HG02970 (cell line): ENCODE measurements at regions not wholly inside any gene's neighbourhood (a gene's known extent, or its start where the extent isn't known, plus 50 kb on each side); places are given as distances from the start of the nearest gene placed in this dataset.

Experiments used
- ATAC-seq: cut with Tn5 transposase; IDR thresholded peaks from one replicate; pipeline ENCODE4 v1.9.1; 2021; ENCODE audit warnings: mild to moderate bottlenecking, moderate library complexity, moderate number of reproducible peaks; ENCODE audit not compliant: unreplicated experiment, low FRiP score

- ATAC-seq = no peak
These were observed 67.6 kb downstream of the NMUR2 start for GRCh38 chr5:152337484-152337883.

GRCh38 chr5:152335461-152335860, 69.6 kb downstream of the NMUR2 start:
- ATAC-seq = no peak

GRCh38 chr5:152332716-152333460, 72.2 kb downstream of the NMUR2 start:
- no peak for ATAC-seq

GRCh38 chr5:152331718-152332117, 73.4 kb downstream of the NMUR2 start:
- no peak for ATAC-seq

- ATAC-seq = no peak
These were observed 74.1 kb downstream of the NMUR2 start for GRCh38 chr5:152331006-152331405.

- no peak for ATAC-seq
These were observed 75.3 kb downstream of the NMUR2 start for GRCh38 chr5:152329761-152330283.

GRCh38 chr5:152329207-152329606, 75.9 kb downstream of the NMUR2 start:
- no peak for ATAC-seq

- ATAC-seq = no peak
These were observed 89.1 kb downstream of the NMUR2 start for GRCh38 chr5:152315942-152316341.

- no peak for ATAC-seq
These were observed 90.8 kb downstream of the NMUR2 start for GRCh38 chr5:152314196-152314829.

GRCh38 chr5:152309926-152310450, 95.1 kb downstream of the NMUR2 start:
- no peak for ATAC-seq

- no peak for ATAC-seq
These were observed 98.7 kb downstream of the NMUR2 start for GRCh38 chr5:152306386-152306785.

GRCh38 chr5:152305525-152305924, 99.6 kb downstream of the NMUR2 start:
- ATAC-seq = no peak

- ATAC-seq = no peak
These were observed 101.2 kb downstream of the NMUR2 start for GRCh38 chr5:152303841-152304240.

- no peak for ATAC-seq
These were observed 107.2 kb downstream of the NMUR2 start for GRCh38 chr5:152297866-152298265.

- ATAC-seq = no peak
These were observed 111.9 kb downstream of the NMUR2 start for GRCh38 chr5:152293189-152293588.

- ATAC-seq = no peak
These were observed 114.9 kb downstream of the NMUR2 start for GRCh38 chr5:152290181-152290580.

GRCh38 chr5:152288917-152289595, 116.0 kb downstream of the NMUR2 start:
- ATAC-seq = no peak

- no peak for ATAC-seq
These were observed 116.6 kb downstream of the NMUR2 start for GRCh38 chr5:152288499-152288898.

GRCh38 chr5:152285764-152286163, 119.3 kb downstream of the NMUR2 start:
- ATAC-seq = no peak

- ATAC-seq = no peak
These were observed 122.7 kb downstream of the NMUR2 start for GRCh38 chr5:152282331-152282730.

GRCh38 chr5:152277936-152278335, 127.1 kb downstream of the NMUR2 start:
- no peak for ATAC-seq
